ENCODE measurements at regions not wholly inside any gene's neighbourhood (a gene's known extent, or its start where the extent isn't known, plus 50 kb on each side); places are given as distances from the start of the nearest gene placed in this dataset.

DNA sequence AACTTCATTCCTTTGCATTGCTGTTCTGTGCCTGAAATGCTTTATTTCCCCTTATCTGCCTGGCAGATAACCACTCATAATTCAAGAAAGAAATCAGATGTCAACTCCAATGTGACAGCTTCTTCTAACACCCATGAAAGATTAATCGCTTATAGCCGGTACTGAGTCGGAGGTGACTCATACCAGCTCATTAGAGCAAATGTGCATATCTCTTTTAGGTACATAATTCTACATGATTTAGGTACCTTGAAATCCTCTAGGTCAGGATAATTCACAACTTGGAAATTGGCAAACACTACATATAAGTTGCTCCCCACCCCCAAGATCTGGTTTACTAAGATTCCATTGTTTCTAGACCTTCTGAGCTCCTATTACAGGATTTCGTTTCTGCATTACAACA is 554.4 kb upstream of the SORCS1 start:
- TF ChIP-seq, protein P1, sequence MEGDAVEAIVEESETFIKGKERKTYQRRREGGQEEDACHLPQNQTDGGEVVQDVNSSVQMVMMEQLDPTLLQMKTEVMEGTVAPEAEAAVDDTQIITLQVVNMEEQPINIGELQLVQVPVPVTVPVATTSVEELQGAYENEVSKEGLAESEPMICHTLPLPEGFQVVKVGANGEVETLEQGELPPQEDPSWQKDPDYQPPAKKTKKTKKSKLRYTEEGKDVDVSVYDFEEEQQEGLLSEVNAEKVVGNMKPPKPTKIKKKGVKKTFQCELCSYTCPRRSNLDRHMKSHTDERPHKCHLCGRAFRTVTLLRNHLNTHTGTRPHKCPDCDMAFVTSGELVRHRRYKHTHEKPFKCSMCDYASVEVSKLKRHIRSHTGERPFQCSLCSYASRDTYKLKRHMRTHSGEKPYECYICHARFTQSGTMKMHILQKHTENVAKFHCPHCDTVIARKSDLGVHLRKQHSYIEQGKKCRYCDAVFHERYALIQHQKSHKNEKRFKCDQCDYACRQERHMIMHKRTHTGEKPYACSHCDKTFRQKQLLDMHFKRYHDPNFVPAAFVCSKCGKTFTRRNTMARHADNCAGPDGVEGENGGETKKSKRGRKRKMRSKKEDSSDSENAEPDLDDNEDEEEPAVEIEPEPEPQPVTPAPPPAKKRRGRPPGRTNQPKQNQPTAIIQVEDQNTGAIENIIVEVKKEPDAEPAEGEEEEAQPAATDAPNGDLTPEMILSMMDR (IDR thresholded peaks at IDR 0.05) = no peak
- TF ChIP-seq POLR2A (IDR thresholded peaks at IDR 0.05) (no peak), EP300 (IDR thresholded peaks at IDR 0.05) (no peak)

Data from tibial nerve (tissue), 4 donors.